Adrenal gland (tissue), 9 donors: ENCODE measurements at regions not wholly inside any gene's neighbourhood (a gene's known extent, or its start where the extent isn't known, plus 50 kb on each side); places are given as distances from the start of the nearest gene placed in this dataset.

Experiments used
- DNase-seq, 7 donors: peaks; one replicate each; pipeline ENCODE4 v3.0.0-alpha.2; 2019 to 2020
- H3K27ac ChIP-seq, 5 donors: fragments of 200-600 bp; sonication (generic) in 4 of 5; 1 replicate in 3 of 5; 2 replicates in 2 of 5; pipeline versions ENCODE4 v1.5.1 to v1.8.0; 2016 to 2020; ENCODE audit warnings: mild to moderate bottlenecking in 1 of 5
- H3K27me3 ChIP-seq: fragments of 200-600 bp; 2 replicates; pipeline ENCODE4 v1.8.0; 2021
- H3K36me3 ChIP-seq, 2 donors: fragments of 200-600 bp; replicated peaks in 1 of 2; 1 replicate in 1 of 2; 2 replicates in 1 of 2; pipeline versions ENCODE4 v1.5.1 to v1.8.0; 2018 to 2022
- H3K4me1 ChIP-seq, 2 donors: fragments of 200-600 bp; replicated peaks in 1 of 2; 1 replicate in 1 of 2; 2 replicates in 1 of 2; pipeline versions ENCODE4 v1.5.1 to v1.8.0; 2018 to 2021
- H3K4me3 ChIP-seq, 4 donors: fragments of 200-600 bp; sonication (generic) in 3 of 4; one replicate each; pipeline ENCODE4 v1.5.1; 2016 to 2018
- H3K9me3 ChIP-seq, 3 donors: fragments of 200-600 bp; sonication (generic) in 1 of 3; replicated peaks in 1 of 3; 1 replicate in 2 of 3; 2 replicates in 1 of 3; pipeline versions ENCODE4 v1.5.1 to v1.8.0; 2016 to 2021
- POLR2A ChIP-seq, 2 donors: fragments of 450-650 bp; IDR thresholded peaks; one replicate each; pipeline ENCODE4 v1.6.1; 2017; ENCODE audit warnings: antibody characterized with exemption in 2 of 2, mild to moderate bottlenecking in 2 of 2, moderate library complexity in 1 of 2
- WGBS, 4 donors: extraction: QIAGEN DNeasy Blood & Tissue Kit in 2 of 4; methylation state at CpG; one replicate each; pipeline versions ENCODE4 v1.1.5 to v1.1.7; 2013 to 2017; 5-methylcytosine and 5-hydroxymethylcytosine counted together
- intact Hi-C, 2 donors: fragments of 100-400 bp; cut with DNase I; formaldehyde crosslinking; loops; one replicate each; pipeline versions ENCODE4 v1.14.1 to v1.15.0; 2022 to 2023
- TF ChIP-seq, protein P1 (sequence below), 6 experiments: fragments of 450-650 bp in 4 of 6; fragments of 200-600 bp in 2 of 6; sonication (generic) in 1 of 6; IDR thresholded peaks; 1 replicate in 5 of 6; 2 replicates in 1 of 6; pipeline versions ENCODE4 v1.5.1 to v1.8.0; 2016 to 2021; ENCODE audit warnings: antibody characterized with exemption in 6 of 6, mild to moderate bottlenecking in 2 of 6, moderate library complexity in 1 of 6
- donor health status: healthy with polysubstance abuse.
- donor health status: Bipolar disorder and iron deficiency.
- donor health status: DM: yes; HTN: yes; CAD: no.
- donor health status: DM: no; HTN: no; CAD: no.
- donor health status: DM: no; HTN: no; CAD: no.

- no peak for DNase-seq
- Histone ChIP-seq H3K27ac (no peak overlapping the region), H3K36me3 (no peaks in the 10 kb centered on the region), H3K4me3 (no peak overlapping the region), H3K9me3 (no peaks in the 10 kb centered on the region), H3K27me3 (no peaks in the 10 kb centered on the region), H3K4me1 (no peaks in the 10 kb centered on the region)
- intact Hi-C loops = no loop called here
- TF ChIP-seq POLR2A (IDR thresholded peaks at IDR 0.05) = no peak
- TF ChIP-seq, protein P1, sequence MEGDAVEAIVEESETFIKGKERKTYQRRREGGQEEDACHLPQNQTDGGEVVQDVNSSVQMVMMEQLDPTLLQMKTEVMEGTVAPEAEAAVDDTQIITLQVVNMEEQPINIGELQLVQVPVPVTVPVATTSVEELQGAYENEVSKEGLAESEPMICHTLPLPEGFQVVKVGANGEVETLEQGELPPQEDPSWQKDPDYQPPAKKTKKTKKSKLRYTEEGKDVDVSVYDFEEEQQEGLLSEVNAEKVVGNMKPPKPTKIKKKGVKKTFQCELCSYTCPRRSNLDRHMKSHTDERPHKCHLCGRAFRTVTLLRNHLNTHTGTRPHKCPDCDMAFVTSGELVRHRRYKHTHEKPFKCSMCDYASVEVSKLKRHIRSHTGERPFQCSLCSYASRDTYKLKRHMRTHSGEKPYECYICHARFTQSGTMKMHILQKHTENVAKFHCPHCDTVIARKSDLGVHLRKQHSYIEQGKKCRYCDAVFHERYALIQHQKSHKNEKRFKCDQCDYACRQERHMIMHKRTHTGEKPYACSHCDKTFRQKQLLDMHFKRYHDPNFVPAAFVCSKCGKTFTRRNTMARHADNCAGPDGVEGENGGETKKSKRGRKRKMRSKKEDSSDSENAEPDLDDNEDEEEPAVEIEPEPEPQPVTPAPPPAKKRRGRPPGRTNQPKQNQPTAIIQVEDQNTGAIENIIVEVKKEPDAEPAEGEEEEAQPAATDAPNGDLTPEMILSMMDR (IDR thresholded peaks at IDR 0.05) = no peak
- WGBS, 4 donors = 71 to 86% (median 81%) methylated on average over 14 of the region's 14 CpGs
Measured at GRCh38 chr10:3294919-3295581, 122.5 kb upstream of the PITRM1 start.

DNA sequence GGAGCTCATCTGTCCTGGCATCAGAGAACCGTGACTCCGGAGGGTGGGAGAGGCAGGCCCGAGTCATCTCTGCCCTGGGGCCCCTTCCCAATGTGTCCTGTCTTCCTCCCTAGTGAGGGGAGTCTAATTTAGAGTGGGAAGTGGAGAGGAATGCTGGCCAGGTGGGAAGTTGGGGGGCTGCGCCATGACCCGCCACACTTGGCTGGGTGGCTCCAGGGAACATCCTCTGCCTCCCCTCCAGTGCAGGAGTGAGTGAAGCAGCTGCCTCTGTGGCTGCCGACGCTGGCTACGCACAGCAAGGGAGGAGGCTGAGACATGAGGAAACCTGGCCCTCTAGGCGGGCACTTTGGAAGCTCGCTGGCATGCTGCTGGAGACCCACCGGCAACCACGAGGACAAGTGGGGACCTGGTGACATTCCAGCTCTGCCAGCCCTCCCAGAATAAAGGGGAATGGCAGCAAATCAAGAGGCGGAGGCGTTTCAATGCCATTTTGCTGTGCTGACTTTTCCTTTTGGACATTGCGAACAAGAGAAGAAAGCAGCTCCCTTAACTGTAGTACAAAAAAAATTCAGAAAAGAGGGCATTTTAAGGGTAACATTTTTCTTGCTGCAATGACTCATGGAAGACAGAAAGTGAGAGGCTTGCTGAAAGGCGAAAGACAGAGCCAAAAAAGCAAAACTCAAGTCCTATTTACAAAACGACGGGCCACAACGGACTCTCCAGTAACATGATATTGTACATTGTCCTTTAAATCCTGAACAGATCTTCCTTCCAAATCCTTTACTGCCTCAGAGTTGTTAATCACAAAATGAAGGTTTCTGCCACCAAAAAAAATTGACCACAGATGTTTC lies 121.2 kb upstream of the PITRM1 start:
- no peak for TF ChIP-seq POLR2A (IDR thresholded peaks at IDR 0.05)
- TF ChIP-seq, protein P1 (IDR thresholded peaks at IDR 0.05) = no peak
- intact Hi-C loops = no loop called here
- WGBS, 4 donors = 74 to 81% (median 78%) methylated on average over 11 to 19 of the region's 19 CpGs
- H3K4me3 ChIP-seq = no peak overlapping the region
- no peaks in the 10 kb centered on the region for H3K27me3 ChIP-seq
- H3K36me3 ChIP-seq = no peaks in the 10 kb centered on the region
- H3K9me3 ChIP-seq = no peaks in the 10 kb centered on the region
- H3K4me1 ChIP-seq = no peaks in the 10 kb centered on the region
- H3K27ac ChIP-seq = no peak overlapping the region
- peak in 1 of 7 donors; percentile 24 for DNase-seq

DNA sequence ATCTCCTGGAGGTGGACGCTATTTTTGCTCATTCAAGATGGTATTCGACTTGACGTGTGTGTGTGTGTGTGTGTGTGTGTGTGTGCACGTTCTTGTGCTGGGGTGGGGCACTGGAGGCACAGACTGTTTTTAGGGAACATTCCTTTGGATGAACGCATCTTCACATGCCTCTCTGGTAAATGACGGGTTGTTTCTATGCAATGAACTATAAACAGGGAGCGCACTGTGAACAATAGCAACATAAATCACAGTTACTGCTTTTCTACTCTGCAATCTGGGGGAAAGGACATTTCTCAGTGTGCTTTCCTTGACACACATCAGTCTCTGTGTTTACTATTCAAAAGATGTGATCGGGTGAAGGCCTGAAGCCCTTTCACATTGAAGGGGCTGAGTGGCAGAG lies 120.1 kb upstream of the PITRM1 start:
- no peaks in the 10 kb centered on the region for H3K36me3 ChIP-seq
- peak overlapping the region in 1 of 5 donors; percentile 15 for H3K27ac ChIP-seq
- DNase-seq = peak in 3 of 7 donors; percentile 7 to 27 (median 23)
- H3K27me3 ChIP-seq = no peaks in the 10 kb centered on the region
- intact Hi-C loops = no loop called here
- WGBS, 4 donors = 48 to 70% (median 61%) methylated on average over 7 to 8 of the region's 8 CpGs
- TF ChIP-seq, protein P1 (IDR thresholded peaks at IDR 0.05) = no peak
- TF ChIP-seq POLR2A (IDR thresholded peaks at IDR 0.05) = no peak
- H3K4me1 ChIP-seq = no peaks in the 10 kb centered on the region
- H3K9me3 ChIP-seq = no peaks in the 10 kb centered on the region
- no peak overlapping the region for H3K4me3 ChIP-seq

DNA sequence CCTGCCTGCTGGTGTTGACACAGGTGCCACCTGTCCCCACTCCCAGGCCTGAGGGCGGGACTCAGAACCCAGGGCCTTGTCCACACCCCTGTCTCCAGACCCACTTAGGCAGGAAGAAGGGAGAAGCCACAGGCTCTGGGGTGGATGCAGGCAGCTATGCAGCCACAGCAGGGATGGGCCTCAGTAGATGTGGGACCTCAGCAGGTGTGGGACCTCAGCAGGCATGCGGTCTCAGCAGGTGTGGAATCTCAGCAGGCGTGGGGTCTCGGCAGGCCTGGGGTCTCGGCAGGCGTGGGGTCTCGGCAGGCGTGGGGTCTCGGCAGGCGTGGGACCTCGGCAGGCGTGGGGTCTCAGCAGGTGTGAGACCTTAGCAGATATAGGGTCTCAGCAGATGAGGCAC lies 118.0 kb upstream of the PITRM1 start:
- H3K4me3 ChIP-seq = no peak overlapping the region
- TF ChIP-seq, protein P1 (IDR thresholded peaks at IDR 0.05) = no peak
- TF ChIP-seq POLR2A (IDR thresholded peaks at IDR 0.05) = no peak
- H3K4me1 ChIP-seq = no peaks in the 10 kb centered on the region
- no peak overlapping the region for H3K27ac ChIP-seq
- H3K9me3 ChIP-seq = no peaks in the 10 kb centered on the region
- intact Hi-C loops = no loop called here
- H3K36me3 ChIP-seq = no peaks in the 10 kb centered on the region
- H3K27me3 ChIP-seq = no peaks in the 10 kb centered on the region
- WGBS, 4 donors = 32 to 73% (median 71%) methylated on average over 5 to 12 of the region's 12 CpGs
- peak in 1 of 7 donors; percentile 24 for DNase-seq
